ENCODE measurements at regions not wholly inside any gene's neighbourhood (a gene's known extent, or its start where the extent isn't known, plus 50 kb on each side); places are given as distances from the start of the nearest gene placed in this dataset.

GRCh38 chr9:77127071-77127470 lies 50.3 kb upstream of the VPS13A start:
- CTCF ChIA-PET: no interaction called here

More at GRCh38 chr9:77127071-77127470, 50.3 kb upstream of the VPS13A start:
- H2AFZ ChIP-seq (ENCODE audit: low read depth, low read length, poor library complexity, severe bottlenecking): no peak overlapping the region
- POLR2A ChIA-PET: no interaction called here
- no peak for ATAC-seq
- no peak for DNase-seq (ENCODE audit: low read depth, low spot score)
- H3K79me2 ChIP-seq (ENCODE audit: insufficient read depth, low read length): no peaks in the 10 kb centered on the region
- no peaks in the 10 kb centered on the region for H4K20me1 ChIP-seq (ENCODE audit: insufficient read depth)
- no peaks in the 10 kb centered on the region for H3K4me1 ChIP-seq (ENCODE audit: control insufficient read depth in 1 of 2, insufficient read depth in 2 of 2, low read length in 2 of 2)
- intact Hi-C loops (cut with micrococcal nuclease): no loop called here
- RAD21 ChIA-PET (ENCODE audit: low non-redundant PET in 1 of 2, low total read pairs in 2 of 2, uncharacterized antibody in 2 of 2, unreplicated experiment in 2 of 2): no interaction called here
- 0 out of 4 replicates have a peak, but pooled peaks cover 0 to 5% of the 10 kb centered on the region in 2 experiments for H3K9me3 ChIP-seq (ENCODE audit: control insufficient read depth in 1 of 2, insufficient read depth in 1 of 2, low read depth in 1 of 2, low read length in 2 of 2)
- no peak overlapping the region for H3K27ac ChIP-seq (ENCODE audit: low read depth, low read length)
- no peaks in the 10 kb centered on the region for H3K36me3 ChIP-seq (ENCODE audit: control insufficient read depth in 1 of 2, insufficient read depth in 2 of 2, low read length in 2 of 2)
- no peaks in the 10 kb centered on the region for H3K9me2 ChIP-seq (ENCODE audit: insufficient read depth)
- no peaks in the 10 kb centered on the region for H3K27me3 ChIP-seq (ENCODE audit: insufficient read depth, low read length)
- no peak overlapping the region for H3K4me2 ChIP-seq (ENCODE audit: low read length)
- TF ChIP-seq RAD21 (IDR thresholded peaks at IDR 0.05; ENCODE audit: low read depth) (no peak), ZFX (IDR thresholded peaks at IDR 0.05) (no peak)
- no TSS peak for BruUV-seq (replicated peaks)
- no peak overlapping the region for H3K4me3 ChIP-seq (replicated peaks in 1 of 2; ENCODE audit: low read depth in 1 of 2, low read length in 2 of 2)
- no peak overlapping the region for H3K9ac ChIP-seq (ENCODE audit: low read length)
